Epithelial cell of esophagus (primary cell): ENCODE measurements at regions not wholly inside any gene's neighbourhood (a gene's known extent, or its start where the extent isn't known, plus 50 kb on each side); places are given as distances from the start of the nearest gene placed in this dataset.
A peak's percentile ranks its signal among the peaks of the same experiment; 100 is the strongest.

Source experiments
- DNase-seq: peaks from one replicate; pipeline ENCODE4 v3.0.0; 2010; ENCODE audit warnings: low read depth
- H3K4me3 ChIP-seq: 2 replicates; pipeline ENCODE4 v1.5.1; 2011; ENCODE audit warnings: mild to moderate bottlenecking, low read length, control low read depth
- CTCF ChIP-seq: IDR thresholded peaks from 2 replicates; pipeline ENCODE4 v1.5.1; 2011; ENCODE audit warnings: low read depth, mild to moderate bottlenecking, low read length, control low read depth, inconsistent platforms; ENCODE audit not compliant: insufficient read depth; ENCODE audit errors: missing control alignments

DNA sequence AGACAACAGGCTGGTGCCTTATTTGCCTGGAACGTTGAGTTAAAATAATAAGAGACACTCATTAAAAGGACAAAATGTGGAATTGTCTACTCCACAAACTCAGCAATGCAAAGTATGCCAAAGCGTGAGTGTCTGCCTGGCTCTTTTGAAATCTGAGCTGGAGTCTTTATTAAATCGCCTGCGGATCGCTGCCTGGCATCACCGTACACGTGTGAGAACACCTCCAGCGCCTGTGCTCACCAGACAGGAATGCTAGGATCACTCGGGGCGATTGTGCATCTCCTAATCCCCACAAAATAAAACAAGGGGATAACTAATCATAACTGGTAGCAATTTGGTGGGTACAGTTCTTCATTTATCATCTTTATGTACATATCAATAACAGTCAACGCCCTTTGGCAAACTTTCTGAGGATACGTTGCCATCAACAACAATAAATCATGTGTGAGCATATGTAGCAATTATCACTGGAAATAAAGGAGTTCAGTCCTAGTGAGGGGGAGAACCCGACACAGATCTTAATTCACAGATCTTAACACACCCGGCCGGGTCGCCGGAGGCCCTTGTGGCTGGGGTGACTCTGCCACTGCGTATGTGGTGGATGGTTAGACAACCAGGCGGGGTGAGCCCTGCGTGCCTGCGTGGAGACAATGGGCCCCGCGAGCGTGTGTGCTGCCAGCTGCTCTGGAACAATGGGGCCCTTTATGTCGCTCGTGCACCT is 284.9 kb upstream of the IRX1 start:
- H3K4me3 ChIP-seq = no peak overlapping the region
- TF ChIP-seq CTCF = no peak
- peak; percentile 55 for DNase-seq

GRCh38 chr5:3309538-3309937 is 286.1 kb upstream of the IRX1 start:
- DNase-seq = no peak
- TF ChIP-seq CTCF = no peak
- no peak overlapping the region for H3K4me3 ChIP-seq

- DNase-seq = no peak
- TF ChIP-seq CTCF = no peak
- H3K4me3 ChIP-seq = no peak overlapping the region
Measured at GRCh38 chr5:3307982-3308621, 287.5 kb upstream of the IRX1 start.

- no peak for TF ChIP-seq CTCF
- H3K4me3 ChIP-seq = no peak overlapping the region
- no peak for DNase-seq
Measured at GRCh38 chr5:3305432-3305831, 290.2 kb upstream of the IRX1 start.

DNA sequence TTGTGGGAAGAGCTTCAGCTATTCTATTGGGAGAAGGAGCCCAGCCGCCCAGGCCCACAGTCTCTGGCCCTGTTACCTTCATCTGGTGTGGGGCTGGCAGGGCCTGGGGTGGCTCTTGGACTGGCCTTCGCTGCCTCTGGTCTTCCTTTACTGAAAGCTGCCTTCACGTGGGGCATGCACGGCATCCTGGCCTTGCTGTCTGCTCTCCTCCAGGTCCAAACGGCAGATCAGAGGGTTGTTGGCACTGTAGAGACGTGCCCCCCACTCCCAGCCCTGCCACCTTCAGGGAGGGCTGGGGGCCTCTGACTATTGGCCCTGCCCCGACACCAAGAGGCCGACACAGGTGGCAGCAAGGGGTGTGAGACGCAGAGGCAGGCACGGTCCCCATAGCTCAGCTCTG is 291.3 kb upstream of the IRX1 start:
- H3K4me3 ChIP-seq = no peak overlapping the region
- DNase-seq = no peak
- no peak for TF ChIP-seq CTCF

DNA sequence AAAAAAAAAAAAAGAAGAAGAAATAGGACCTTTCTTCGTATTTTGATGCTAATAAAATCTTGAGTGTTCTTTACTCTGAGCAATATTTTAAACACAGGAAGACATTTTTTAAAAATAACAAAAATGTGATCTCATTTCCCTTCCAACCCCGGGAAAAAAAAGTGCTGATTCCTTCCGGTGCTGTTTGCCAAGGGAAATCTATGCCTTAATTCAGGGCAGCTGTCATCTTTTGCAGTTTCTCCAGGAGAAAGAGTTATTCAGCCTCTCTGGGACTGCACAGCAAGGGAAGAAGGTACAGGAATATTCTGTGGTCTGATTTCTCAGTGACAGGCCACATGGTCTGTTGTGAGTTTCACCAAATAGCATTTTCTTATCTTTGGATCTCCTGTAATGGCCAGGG is 291.9 kb upstream of the IRX1 start:
- DNase-seq = no peak
- H3K4me3 ChIP-seq = no peak overlapping the region
- TF ChIP-seq CTCF = no peak

- TF ChIP-seq CTCF = no peak
- no peak overlapping the region for H3K4me3 ChIP-seq
- DNase-seq = no peak
Measured at GRCh38 chr5:3302228-3302627, 293.4 kb upstream of the IRX1 start.
